ENCODE measurements at regions not wholly inside any gene's neighbourhood (a gene's known extent, or its start where the extent isn't known, plus 50 kb on each side); places are given as distances from the start of the nearest gene placed in this dataset.

DNA sequence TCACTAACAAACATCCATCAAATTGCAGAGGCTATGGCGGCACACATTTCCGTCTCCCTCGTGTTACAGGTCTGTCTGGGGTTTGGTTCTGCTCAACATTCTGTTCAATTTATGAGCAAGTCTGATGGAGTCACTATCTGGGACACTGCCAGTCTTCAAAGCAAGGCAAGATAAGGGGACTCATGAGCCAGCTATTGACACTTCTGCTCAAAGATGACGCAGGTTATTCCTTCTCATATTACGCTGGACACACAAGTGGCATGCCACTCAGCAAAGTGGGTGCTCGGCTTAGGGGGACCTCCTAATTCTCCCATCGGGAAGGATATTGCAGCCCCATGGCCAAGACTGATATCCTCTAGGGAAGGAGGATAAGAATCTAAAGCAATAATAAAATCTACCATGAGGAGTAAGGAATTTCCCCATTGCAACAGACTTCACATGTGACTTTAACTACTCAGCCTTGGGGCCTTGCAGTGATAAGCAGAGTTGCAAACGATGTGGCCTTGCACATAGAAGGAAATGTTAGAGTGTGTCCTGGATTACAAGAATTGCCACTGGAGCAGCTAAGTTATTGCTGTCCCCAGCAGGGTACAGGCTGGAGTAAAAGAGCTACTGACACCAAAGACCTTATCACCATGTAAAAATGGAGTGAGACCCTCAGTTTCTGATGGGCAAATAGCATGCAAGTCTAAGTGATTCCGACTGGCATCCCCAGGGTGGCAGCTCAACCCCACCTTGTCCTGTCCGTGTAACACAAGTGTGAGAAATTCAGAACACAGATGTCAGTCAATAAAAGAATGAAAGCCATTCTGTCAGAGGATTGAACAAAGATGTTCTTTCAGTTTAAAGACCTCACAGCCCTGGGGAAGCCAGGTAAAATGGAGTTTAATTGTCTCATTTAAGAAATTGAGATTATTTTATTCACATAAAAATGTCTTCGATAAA is 306.1 kb downstream of the IRS2 start:
- TF ChIP-seq EZH2 (IDR thresholded peaks at IDR 0.05) (no peak), POLR2AphosphoS5 (IDR thresholded peaks at IDR 0.05; ENCODE audit: borderline replicate concordance, low read depth, low read length) (no peak), FOXP2 (optimal IDR thresholded peaks at IDR 0.05; ENCODE audit: control extremely low read depth, extremely low read length, insufficient read depth) (no peak)

Data from SK-N-MC (cell line).